Inflammatory macrophage treated with lipopolysaccharide for 1 hour (primary cell): ENCODE measurements at regions not wholly inside any gene's neighbourhood (a gene's known extent, or its start where the extent isn't known, plus 50 kb on each side); places are given as distances from the start of the nearest gene placed in this dataset.
A peak's percentile ranks its signal among the peaks of the same experiment; 100 is the strongest.

Experiments used
- DNase-seq, 2 donors: peaks; one replicate each; pipeline ENCODE4 v3.0.0-alpha.2; 2020 to 2022

DNA sequence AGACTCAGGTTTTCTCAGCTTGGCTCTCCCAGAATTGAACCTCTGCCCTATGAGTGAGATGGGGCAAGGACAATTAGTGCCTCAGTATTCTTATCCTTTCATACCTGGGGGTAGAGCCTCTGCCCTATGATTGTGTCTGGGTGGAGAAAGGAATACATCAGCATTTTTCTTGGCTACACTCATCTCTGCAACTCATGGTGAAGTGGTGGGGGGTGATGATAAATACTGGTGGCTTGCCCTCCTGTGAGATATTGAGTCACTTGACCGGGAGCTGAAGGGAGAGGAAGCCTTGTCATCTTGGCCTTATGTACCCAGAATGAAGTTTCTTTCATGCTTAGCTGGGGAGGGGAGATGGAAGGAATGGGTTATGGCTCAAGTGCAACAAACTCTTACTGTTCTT lies 71.3 kb upstream of the ENOX2 start:
- DNase-seq = no peak

DNA sequence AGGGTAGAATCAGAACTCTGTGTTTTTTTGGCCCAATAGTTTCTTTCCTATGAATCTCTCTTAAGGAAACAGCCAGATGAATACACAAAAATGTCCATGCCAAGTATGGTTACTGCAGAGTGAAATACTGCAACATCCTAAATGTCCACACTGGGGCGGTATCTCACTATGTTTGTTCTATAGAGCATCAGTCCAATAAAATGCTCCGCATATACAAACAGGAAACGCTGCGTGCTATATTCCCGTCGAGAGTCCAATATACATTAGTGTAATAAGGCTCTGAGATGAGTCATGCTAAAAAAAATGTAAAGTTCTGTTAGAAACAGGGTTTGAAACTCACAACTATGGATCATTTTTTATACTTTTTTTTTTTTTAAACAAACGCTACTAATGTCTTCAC lies 72.9 kb upstream of the ENOX2 start:
- peak; percentile 2 to 16 for DNase-seq

DNA sequence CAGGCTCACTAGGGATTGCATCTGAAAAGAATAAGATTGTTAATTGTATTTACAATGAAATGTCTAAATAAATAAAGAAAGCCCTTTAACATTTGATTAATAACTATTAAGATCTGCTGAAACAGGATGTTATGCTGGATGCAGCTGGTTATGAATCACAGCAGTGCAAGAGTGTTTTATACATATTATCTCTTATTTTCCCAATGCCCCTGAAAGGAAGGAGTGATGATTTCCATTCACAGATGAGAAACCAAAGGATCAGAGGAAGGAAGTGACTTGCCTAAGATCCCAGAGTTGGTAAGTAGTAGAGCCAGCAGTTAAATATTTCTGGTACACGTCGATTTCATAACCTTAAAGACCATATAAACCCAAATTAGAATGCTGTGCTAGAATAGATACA lies 76.3 kb upstream of the ARHGAP36 start:
- no peak for DNase-seq

DNA sequence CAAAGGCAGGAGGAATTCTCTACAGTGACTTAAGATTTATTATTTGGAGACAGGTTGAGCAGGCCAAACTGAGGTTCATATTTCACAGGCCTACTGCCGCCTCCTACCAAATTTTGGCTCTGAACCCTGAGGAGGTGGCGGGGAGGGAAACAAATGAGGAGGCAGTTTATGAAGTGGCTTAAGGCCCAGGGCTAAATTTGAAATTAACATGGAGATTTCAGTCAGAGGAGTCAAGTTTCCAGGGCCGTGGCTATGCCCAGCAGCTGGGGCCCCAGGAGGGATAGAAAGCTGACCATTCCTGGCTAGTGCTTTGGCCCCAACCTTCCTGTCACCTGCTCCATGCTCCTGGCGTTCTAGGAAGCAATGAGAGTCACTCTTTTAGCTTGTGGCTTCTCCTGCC lies 73.4 kb upstream of the ARHGAP36 start:
- DNase-seq = no peak

DNA sequence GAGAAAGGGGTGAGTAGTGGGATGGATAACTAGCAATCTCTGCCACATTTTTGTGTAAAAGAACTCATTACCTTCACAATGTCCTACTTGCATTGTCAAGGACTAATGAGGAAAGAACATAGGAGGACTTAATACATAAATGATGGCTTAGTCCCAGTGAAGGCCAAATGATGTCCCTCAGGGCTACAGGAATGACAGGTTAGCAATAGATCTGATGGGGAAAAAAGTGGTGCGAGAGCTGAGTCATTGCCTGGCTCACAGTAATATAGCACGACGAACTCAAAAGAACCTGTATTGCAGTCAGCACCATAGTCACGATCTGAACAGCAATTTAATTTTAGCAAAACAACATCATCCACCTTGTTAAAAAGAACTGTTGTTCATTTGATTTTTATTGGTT lies 70.9 kb upstream of the ARHGAP36 start:
- DNase-seq = no peak

DNA sequence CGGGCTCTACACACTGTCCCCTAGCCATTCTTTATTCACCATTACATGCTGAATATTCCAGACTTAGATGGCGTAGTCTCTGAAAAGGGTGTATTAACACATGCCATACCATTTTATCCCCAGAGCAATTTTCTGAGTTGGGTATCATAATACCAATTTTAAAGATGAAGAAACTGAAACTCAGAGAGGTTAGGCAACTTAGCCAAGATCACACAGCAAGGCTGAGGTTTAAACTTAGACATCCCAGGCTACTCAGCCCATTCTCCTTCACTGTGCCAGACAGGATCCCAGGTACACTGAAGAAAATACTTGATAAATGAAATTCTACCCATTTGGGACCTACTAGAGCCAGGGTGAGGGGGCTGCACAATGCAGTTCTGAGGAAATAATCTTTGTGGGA lies 67.4 kb upstream of the ARHGAP36 start:
- no peak for DNase-seq

DNA sequence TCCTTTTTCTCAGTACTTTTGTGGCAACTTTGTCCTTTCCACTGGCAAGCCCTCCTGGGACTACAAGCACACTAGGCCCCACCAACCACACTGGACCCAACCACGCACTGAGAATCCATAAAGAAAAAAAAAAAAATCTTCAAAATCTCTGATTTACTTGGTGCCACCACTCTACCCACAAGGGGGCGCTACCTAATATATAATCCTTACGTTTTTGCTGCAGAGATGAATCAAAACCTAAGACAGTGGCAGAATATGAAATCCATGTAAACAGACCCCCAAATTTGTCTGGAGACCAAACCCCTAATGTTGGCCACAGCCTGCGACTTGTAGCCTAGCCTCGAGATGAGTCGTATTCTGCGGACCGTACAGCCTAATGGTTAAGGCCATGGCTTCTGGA lies 63.5 kb upstream of the ARHGAP36 start:
- peak in 1 of 2 donors; percentile 11 for DNase-seq

DNA sequence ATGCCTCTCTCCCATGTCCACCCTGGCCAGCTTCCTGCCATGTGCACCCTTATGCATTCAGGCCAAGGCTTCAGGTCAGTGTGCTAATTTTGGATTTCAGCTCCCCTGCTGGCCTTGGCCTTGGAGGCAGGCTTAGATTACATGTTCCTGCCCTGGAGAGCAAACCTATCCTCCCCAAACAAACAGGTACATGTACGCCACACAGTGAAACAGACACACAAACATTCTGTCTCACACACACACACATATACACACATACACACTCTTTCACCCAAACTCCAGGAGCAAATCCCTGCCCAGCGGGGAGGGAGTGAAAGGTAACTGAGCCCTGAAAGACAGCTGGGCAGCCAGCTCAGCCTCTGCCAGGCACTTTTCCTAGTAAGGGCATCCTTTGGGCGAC lies 62.7 kb upstream of the ARHGAP36 start:
- no peak for DNase-seq

DNA sequence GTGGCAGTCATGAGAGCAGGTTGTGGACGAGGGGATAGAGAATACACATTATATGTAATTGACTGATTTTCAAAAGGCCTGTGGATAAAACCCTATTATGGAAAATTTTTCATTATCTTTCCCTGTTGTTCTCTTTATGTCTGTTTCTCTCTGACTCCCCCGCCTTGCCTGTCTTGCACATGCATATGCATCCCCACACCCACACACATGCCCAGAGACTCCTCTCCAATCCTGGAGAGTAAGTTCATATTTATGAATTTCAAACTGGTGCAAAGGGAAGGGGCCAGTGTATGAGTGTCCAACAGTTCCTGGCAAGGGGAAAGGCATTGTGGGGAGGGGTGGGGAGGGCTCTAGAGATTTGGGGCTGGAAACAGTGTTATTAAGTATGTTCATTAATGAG lies 60.8 kb upstream of the ARHGAP36 start:
- DNase-seq = no peak

DNA sequence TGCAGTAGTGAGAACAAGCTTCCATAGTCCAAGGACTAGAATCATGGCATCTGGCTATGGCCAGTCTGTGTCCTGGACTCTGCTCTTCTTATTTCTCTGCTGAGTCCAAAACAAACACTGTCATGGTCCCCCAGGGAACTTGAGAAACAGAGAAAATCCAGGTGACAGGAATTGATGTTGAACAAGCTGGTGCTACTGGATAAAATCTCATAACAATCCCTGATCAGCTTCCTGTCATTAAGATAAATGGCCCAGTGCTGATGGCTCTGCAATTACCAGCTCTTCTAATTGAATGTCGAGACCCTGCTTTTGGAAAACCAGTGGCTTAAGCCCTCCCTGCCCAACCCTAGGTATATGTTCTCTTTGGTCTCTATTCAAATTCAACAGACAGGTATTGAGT lies 58.8 kb upstream of the ARHGAP36 start:
- no peak for DNase-seq
